ENCODE measurements at regions not wholly inside any gene's neighbourhood (a gene's known extent, or its start where the extent isn't known, plus 50 kb on each side); places are given as distances from the start of the nearest gene placed in this dataset.
A peak's percentile ranks its signal among the peaks of the same experiment; 100 is the strongest.

DNA sequence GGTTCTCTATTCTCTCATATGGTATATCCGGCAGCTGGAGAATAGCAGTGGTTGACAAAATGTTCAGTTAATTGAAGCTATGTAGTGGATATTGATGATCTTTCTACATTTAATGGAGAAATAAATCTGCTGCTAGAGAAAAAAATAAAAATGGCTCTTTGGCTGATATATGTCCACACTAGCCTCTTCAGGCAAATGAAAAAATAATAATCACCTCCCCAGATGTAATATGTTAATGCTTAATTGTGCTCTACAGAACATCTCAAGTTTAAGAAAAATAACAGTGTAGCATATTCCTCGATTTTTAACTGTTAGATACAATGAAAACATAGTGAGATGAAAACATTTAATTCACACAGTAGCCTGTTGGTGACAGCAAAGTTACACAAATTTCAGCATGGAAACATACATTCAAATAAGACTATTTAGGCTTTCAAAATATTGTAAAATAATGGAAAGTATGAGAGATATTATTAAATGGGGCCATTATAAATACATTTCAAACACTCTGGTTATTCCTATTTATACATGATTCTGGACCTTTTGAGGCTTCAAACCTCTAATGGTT, 543.0 kb downstream of the MAT2B start:
- DNase-seq (ENCODE audit: low spot score): no peak
- H3K27ac Mint-ChIP-seq (ENCODE audit: unreplicated experiment): no peak overlapping the region
- no peaks in the 10 kb centered on the region for H3K9me3 Mint-ChIP-seq (ENCODE audit: low read depth)
- H3K36me3 Mint-ChIP-seq (ENCODE audit: low read depth): no peaks in the 10 kb centered on the region
- peaks cover 11% of the 10 kb centered on the region for H3K27me3 Mint-ChIP-seq (ENCODE audit: low read depth)
- no peak overlapping the region for H3K4me3 Mint-ChIP-seq (ENCODE audit: unreplicated experiment)
- TF ChIP-seq, protein P1, sequence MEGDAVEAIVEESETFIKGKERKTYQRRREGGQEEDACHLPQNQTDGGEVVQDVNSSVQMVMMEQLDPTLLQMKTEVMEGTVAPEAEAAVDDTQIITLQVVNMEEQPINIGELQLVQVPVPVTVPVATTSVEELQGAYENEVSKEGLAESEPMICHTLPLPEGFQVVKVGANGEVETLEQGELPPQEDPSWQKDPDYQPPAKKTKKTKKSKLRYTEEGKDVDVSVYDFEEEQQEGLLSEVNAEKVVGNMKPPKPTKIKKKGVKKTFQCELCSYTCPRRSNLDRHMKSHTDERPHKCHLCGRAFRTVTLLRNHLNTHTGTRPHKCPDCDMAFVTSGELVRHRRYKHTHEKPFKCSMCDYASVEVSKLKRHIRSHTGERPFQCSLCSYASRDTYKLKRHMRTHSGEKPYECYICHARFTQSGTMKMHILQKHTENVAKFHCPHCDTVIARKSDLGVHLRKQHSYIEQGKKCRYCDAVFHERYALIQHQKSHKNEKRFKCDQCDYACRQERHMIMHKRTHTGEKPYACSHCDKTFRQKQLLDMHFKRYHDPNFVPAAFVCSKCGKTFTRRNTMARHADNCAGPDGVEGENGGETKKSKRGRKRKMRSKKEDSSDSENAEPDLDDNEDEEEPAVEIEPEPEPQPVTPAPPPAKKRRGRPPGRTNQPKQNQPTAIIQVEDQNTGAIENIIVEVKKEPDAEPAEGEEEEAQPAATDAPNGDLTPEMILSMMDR (IDR thresholded peaks at IDR 0.05): peak; percentile 89
- no peaks in the 10 kb centered on the region for H3K4me1 Mint-ChIP-seq (ENCODE audit: low read depth)

DNA sequence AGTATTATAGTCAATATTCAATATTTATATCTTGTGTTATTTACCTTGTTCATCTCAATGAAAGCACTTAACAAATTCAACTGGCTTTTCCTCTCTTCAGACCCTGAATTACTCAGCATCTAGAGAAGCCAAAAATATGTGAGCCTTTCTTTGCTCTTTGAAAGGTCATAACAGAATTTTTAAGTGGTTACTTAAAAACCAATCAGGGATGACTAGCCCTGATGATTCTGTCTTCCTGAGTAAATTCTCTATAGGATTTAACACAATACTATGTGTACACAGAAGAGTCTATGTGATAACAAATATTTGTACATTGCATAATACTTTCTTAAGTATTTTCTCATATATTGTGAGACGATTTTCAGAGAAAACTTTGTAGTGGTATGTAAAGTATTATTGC, 546.3 kb downstream of the MAT2B start:
- Mint-ChIP-seq H3K4me1 (ENCODE audit: low read depth) (no peaks in the 10 kb centered on the region), H3K27ac (ENCODE audit: unreplicated experiment) (no peak overlapping the region), H3K9me3 (ENCODE audit: low read depth) (no peaks in the 10 kb centered on the region), H3K36me3 (ENCODE audit: low read depth) (no peaks in the 10 kb centered on the region), H3K27me3 (ENCODE audit: low read depth) (peaks cover 2% of the 10 kb centered on the region), H3K4me3 (ENCODE audit: unreplicated experiment) (no peak overlapping the region)
- DNase-seq (ENCODE audit: low spot score): no peak
- TF ChIP-seq, protein P1 (IDR thresholded peaks at IDR 0.05): no peak

DNA sequence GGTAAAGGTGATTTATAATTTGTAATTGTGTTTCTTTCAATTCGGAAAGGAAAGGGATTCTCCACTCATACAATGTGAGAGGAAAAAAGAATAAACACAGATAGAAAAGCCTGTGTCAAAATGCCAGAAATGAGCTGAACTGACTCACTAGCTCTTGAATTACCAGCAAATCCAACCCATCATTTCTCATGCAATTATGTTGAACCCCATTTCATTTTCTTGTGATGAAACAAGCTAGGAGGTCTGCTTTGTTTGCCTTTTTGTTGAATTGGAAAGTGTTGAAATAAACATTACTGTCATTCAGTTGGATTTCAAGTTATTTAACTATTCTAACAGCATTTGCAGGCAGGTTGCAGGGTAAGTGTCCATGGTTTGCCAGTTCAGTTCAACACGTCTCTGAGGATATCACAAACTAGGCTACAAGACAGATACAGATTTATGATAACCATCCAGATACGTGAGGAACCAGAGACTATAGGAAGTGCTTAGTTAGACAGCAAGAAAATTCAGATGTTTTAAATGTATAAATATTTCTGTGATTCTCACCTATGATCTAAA, 547.2 kb downstream of the MAT2B start:
- Mint-ChIP-seq H3K27ac (ENCODE audit: unreplicated experiment) (no peak overlapping the region), H3K4me3 (ENCODE audit: unreplicated experiment) (no peak overlapping the region), H3K9me3 (ENCODE audit: low read depth) (no peaks in the 10 kb centered on the region), H3K27me3 (ENCODE audit: low read depth) (peaks cover 2% of the 10 kb centered on the region), H3K4me1 (ENCODE audit: low read depth) (no peaks in the 10 kb centered on the region), H3K36me3 (ENCODE audit: low read depth) (no peaks in the 10 kb centered on the region)
- TF ChIP-seq, protein P1 (IDR thresholded peaks at IDR 0.05): no peak
- DNase-seq (ENCODE audit: low spot score): no peak

DNA sequence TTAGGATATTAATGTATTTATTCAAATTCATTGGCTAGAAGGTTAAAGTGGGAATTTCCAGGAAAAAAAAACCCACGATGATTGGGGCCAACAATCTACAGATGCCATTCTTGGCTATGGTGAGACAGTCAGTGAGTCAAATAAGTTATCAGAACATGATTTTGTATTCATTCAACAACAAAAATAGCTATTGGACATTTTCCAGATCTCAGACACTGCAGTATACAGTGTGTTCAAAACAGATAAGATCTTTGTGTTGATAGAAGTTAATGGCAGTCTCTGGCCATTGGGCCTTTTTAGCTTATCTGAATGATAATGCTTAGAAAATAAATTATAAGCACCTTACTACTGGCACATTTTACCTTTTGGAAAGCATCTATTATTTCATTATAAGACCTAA, 547.7 kb downstream of the MAT2B start:
- H3K27me3 Mint-ChIP-seq (ENCODE audit: low read depth): peaks cover 2% of the 10 kb centered on the region
- TF ChIP-seq, protein P1 (IDR thresholded peaks at IDR 0.05): no peak
- DNase-seq (ENCODE audit: low spot score): no peak

DNA sequence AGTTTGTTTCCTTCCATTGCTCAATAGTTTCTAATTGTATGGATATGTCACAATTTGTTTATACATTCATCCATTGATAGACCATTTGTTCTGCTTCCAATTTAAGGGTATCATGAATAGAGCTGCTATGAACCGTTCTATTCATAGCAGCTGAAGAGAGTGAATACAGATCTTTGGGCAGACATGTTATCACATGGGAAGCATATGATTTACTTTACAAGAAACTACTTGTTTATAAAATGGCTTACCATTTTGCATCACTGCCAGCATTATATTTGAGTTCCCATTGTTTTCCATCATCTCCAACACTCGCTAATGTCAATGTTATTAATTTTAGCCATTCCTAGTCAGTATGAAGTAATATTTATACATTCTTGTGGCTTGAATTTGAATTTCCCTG, 549.0 kb downstream of the MAT2B start:
- no peaks in the 10 kb centered on the region for H3K36me3 Mint-ChIP-seq (ENCODE audit: low read depth)

More for the DNA sequence above, 547.7 kb downstream of the MAT2B start:
- H3K4me3 Mint-ChIP-seq (ENCODE audit: unreplicated experiment): no peak overlapping the region
- no peak overlapping the region for H3K27ac Mint-ChIP-seq (ENCODE audit: unreplicated experiment)
- H3K4me1 Mint-ChIP-seq (ENCODE audit: low read depth): no peaks in the 10 kb centered on the region
- no peaks in the 10 kb centered on the region for H3K36me3 Mint-ChIP-seq (ENCODE audit: low read depth)
- H3K9me3 Mint-ChIP-seq (ENCODE audit: low read depth): no peaks in the 10 kb centered on the region

More for the DNA sequence above, 549.0 kb downstream of the MAT2B start:
- TF ChIP-seq, protein P1 (IDR thresholded peaks at IDR 0.05): no peak
- no peaks in the 10 kb centered on the region for H3K9me3 Mint-ChIP-seq (ENCODE audit: low read depth)
- no peaks in the 10 kb centered on the region for H3K4me1 Mint-ChIP-seq (ENCODE audit: low read depth)
- H3K4me3 Mint-ChIP-seq (ENCODE audit: unreplicated experiment): no peak overlapping the region
- H3K27ac Mint-ChIP-seq (ENCODE audit: unreplicated experiment): no peak overlapping the region
- no peak for DNase-seq (ENCODE audit: low spot score)
- peaks cover 5% of the 10 kb centered on the region for H3K27me3 Mint-ChIP-seq (ENCODE audit: low read depth)
